HG02938 (cell line): ENCODE measurements at regions not wholly inside any gene's neighbourhood (a gene's known extent, or its start where the extent isn't known, plus 50 kb on each side); places are given as distances from the start of the nearest gene placed in this dataset.
"Not testable (repeated sequence)": the region's sequence is repeated elsewhere in the genome, so short reads cannot be mapped to it uniquely, and the experiment has no call there.

Experiments used
- ATAC-seq: cut with Tn5 transposase; IDR thresholded peaks from one replicate; pipeline ENCODE4 v1.9.1; 2021; ENCODE audit warnings: mild to moderate bottlenecking, moderate library complexity; ENCODE audit not compliant: unreplicated experiment

- ATAC-seq: no peak
Observed at GRCh38 chr1:74943046-74943445, 191.1 kb upstream of the LHX8 start.

- no peak for ATAC-seq
Observed at GRCh38 chr1:74946388-74946787, 187.8 kb upstream of the LHX8 start.

GRCh38 chr1:74949348-74949747, 184.8 kb upstream of the LHX8 start:
- not testable (repeated sequence) for ATAC-seq

GRCh38 chr1:74951981-74952380, 182.2 kb upstream of the LHX8 start:
- not testable (repeated sequence) for ATAC-seq

- no peak for ATAC-seq
Observed at GRCh38 chr1:74952786-74953185, 181.4 kb upstream of the LHX8 start.

GRCh38 chr1:74953622-74954021, 180.6 kb upstream of the LHX8 start:
- ATAC-seq: no peak

GRCh38 chr1:74963120-74963519, 171.1 kb upstream of the LHX8 start:
- ATAC-seq: no peak

GRCh38 chr1:74964508-74965102, 169.6 kb upstream of the LHX8 start:
- ATAC-seq: no peak

- ATAC-seq: no peak
Observed at GRCh38 chr1:74969566-74970135, 164.5 kb upstream of the LHX8 start.

GRCh38 chr1:74971982-74972381, 162.2 kb upstream of the LHX8 start:
- ATAC-seq: no peak

GRCh38 chr1:74976491-74976890, 157.7 kb upstream of the LHX8 start:
- ATAC-seq: no peak

- ATAC-seq: not testable (repeated sequence)
Observed at GRCh38 chr1:74992448-74992847, 141.7 kb upstream of the LHX8 start.

- ATAC-seq: no peak
Observed at GRCh38 chr1:74995821-74996220, 138.4 kb upstream of the LHX8 start.

- ATAC-seq: no peak
Observed at GRCh38 chr1:75010547-75010946, 123.6 kb upstream of the LHX8 start.

- no peak for ATAC-seq
Observed at GRCh38 chr1:75014250-75014649, 119.9 kb upstream of the LHX8 start.

- ATAC-seq: no peak
Observed at GRCh38 chr1:75023005-75023404, 111.2 kb upstream of the LHX8 start.

GRCh38 chr1:75034376-75034775, 99.8 kb upstream of the LHX8 start:
- no peak for ATAC-seq

- ATAC-seq: no peak
Observed at GRCh38 chr1:75035536-75035935, 98.7 kb upstream of the LHX8 start.

GRCh38 chr1:75053207-75053606, 81.0 kb upstream of the LHX8 start:
- ATAC-seq: no peak

GRCh38 chr1:75058424-75058823, 75.8 kb upstream of the LHX8 start:
- no peak for ATAC-seq

- no peak for ATAC-seq
Observed at GRCh38 chr1:75062111-75062510, 72.1 kb upstream of the LHX8 start.

- no peak for ATAC-seq
Observed at GRCh38 chr1:75067975-75068374, 66.2 kb upstream of the LHX8 start.

GRCh38 chr1:75074831-75075395, 59.3 kb upstream of the LHX8 start:
- ATAC-seq: no peak
